ENCODE measurements at regions not wholly inside any gene's neighbourhood (a gene's known extent, or its start where the extent isn't known, plus 50 kb on each side); places are given as distances from the start of the nearest gene placed in this dataset.

- DNase-seq (ENCODE audit: low read depth, low spot score), result no peak
- H3K36me3 Mint-ChIP-seq (ENCODE audit: low read depth), result no peaks in the 10 kb centered on the region
- H3K4me1 Mint-ChIP-seq, result no peaks in the 10 kb centered on the region
- no peaks in the 10 kb centered on the region for H3K27me3 Mint-ChIP-seq (ENCODE audit: low read depth)
- no peak overlapping the region for H3K4me3 Mint-ChIP-seq
- no peaks in the 10 kb centered on the region for H3K9me3 Mint-ChIP-seq
- TF ChIP-seq CTCF (conservative IDR thresholded peaks at IDR 0.05), result no peak
- H3K27ac Mint-ChIP-seq (ENCODE audit: unreplicated experiment), result no peak overlapping the region
These were observed 452.0 kb downstream of the DMRTA1 start for GRCh38 chr9:22898591-22898990.

DNA sequence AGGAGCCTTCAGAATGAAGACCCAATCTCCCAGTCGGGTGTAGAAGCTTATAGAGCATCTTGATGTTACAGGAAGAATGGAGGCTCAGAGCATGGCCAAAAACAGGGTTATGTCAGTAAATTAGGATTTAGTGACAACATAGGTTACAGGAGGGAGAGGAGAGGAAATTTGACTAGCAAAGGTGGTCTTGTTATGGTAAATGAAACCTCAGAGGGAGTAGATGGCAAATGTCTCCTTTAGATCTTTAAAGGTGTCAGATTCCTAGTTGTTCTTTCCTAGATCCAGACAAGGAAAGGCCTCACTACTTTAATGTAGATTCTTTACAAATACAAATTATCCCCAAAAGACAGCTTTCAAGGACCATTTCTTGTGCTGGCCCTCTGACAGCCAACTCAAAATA, 465.0 kb downstream of the DMRTA1 start:
- no peak for TF ChIP-seq CTCF (conservative IDR thresholded peaks at IDR 0.05)
- Mint-ChIP-seq H3K27ac (ENCODE audit: unreplicated experiment) (no peak overlapping the region), H3K4me3 (no peak overlapping the region), H3K27me3 (ENCODE audit: low read depth) (no peaks in the 10 kb centered on the region), H3K36me3 (ENCODE audit: low read depth) (no peaks in the 10 kb centered on the region), H3K4me1 (peaks cover 4% of the 10 kb centered on the region), H3K9me3 (no peaks in the 10 kb centered on the region)
- no peak for DNase-seq (ENCODE audit: low read depth, low spot score)

DNA sequence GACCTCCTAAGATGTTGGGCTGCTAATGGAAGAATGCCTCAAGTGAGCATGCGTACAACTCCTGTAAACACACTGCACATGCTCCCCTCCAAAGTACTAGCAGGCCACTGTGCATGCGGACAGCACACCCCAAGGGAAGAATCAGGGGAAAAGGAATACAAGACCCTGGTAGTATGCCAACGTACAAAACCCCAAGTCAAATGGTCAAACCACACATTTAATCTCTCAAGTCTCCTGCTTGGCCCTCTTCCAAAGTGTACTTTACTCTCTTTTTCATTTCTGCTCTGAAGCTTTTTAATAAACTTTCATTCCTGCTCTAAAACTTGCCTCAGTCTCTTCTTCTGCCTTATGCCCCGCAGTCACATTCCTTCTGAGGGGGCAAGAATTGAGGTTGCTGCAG, 466.4 kb downstream of the DMRTA1 start:
- H3K27me3 Mint-ChIP-seq (ENCODE audit: low read depth), result no peaks in the 10 kb centered on the region
- no peaks in the 10 kb centered on the region for H3K36me3 Mint-ChIP-seq (ENCODE audit: low read depth)
- no peak overlapping the region for H3K4me3 Mint-ChIP-seq
- no peak for DNase-seq (ENCODE audit: low read depth, low spot score)
- no peak for TF ChIP-seq CTCF (conservative IDR thresholded peaks at IDR 0.05)
- no peaks in the 10 kb centered on the region for H3K9me3 Mint-ChIP-seq
- peaks cover 4% of the 10 kb centered on the region for H3K4me1 Mint-ChIP-seq
- no peak overlapping the region for H3K27ac Mint-ChIP-seq (ENCODE audit: unreplicated experiment)

DNA sequence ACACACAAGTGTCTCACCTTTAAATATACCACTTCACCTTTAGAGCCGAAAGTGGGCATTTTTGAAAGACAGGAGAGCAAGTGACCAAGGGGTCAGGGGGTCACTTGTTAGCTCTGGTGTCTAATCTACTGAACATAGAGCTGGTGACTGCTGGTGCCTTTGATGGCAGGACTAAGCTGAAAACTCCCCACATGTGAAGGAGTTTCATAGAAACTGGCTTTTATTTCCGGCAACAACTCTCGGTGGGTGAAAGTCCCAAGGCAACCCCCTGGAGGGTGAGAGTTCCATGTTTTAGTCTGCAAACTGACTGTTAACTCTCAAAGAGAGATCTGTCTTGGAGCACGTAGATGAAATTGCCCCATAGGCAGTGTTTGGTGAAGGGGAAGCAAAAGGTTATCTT, 466.9 kb downstream of the DMRTA1 start:
- Mint-ChIP-seq H3K4me1 (peaks cover 4% of the 10 kb centered on the region), H3K27ac (ENCODE audit: unreplicated experiment) (no peak overlapping the region), H3K9me3 (no peaks in the 10 kb centered on the region), H3K27me3 (ENCODE audit: low read depth) (no peaks in the 10 kb centered on the region), H3K4me3 (no peak overlapping the region), H3K36me3 (ENCODE audit: low read depth) (no peaks in the 10 kb centered on the region)
- DNase-seq (ENCODE audit: low read depth, low spot score), result no peak
- no peak for TF ChIP-seq CTCF (conservative IDR thresholded peaks at IDR 0.05)

- Mint-ChIP-seq H3K4me3 (no peak overlapping the region), H3K9me3 (no peaks in the 10 kb centered on the region)
These were observed 469.5 kb downstream of the DMRTA1 start for GRCh38 chr9:22916148-22916547.

More at GRCh38 chr9:22916148-22916547, 469.5 kb downstream of the DMRTA1 start:
- Mint-ChIP-seq H3K4me1 (peaks cover 4% of the 10 kb centered on the region), H3K27me3 (ENCODE audit: low read depth) (no peaks in the 10 kb centered on the region), H3K36me3 (ENCODE audit: low read depth) (no peaks in the 10 kb centered on the region), H3K27ac (ENCODE audit: unreplicated experiment) (no peak overlapping the region)
- DNase-seq (ENCODE audit: low read depth, low spot score), result no peak
- no peak for TF ChIP-seq CTCF (conservative IDR thresholded peaks at IDR 0.05)
